ENCODE measurements at regions not wholly inside any gene's neighbourhood (a gene's known extent, or its start where the extent isn't known, plus 50 kb on each side); places are given as distances from the start of the nearest gene placed in this dataset.

DNA sequence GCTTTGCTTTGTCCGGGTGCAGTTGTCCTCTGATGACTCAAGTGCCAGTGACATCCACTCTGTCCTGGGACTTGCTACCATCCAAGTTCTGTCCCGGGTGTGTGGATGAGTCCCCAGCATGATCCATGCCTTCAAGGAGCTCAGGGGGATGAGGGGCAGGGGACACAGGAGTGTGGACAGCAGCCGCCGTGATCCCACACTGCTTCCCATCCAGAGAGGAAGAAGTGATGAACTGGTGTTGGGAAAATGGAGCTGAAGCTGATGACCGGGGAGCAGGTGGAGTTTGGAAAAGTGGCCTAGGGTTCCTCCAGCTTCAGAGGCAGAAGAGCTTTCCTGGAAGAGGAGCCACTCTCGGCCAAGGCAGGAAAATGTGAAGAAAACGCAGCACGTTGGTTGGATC lies 249.6 kb upstream of the TNRC6C start (continued):
- TF ChIP-seq ZBED1 (IDR thresholded peaks at IDR 0.05) (no peak), POLR2G (IDR thresholded peaks at IDR 0.05; ENCODE audit: low read depth, low read length) (no peak)

DNA sequence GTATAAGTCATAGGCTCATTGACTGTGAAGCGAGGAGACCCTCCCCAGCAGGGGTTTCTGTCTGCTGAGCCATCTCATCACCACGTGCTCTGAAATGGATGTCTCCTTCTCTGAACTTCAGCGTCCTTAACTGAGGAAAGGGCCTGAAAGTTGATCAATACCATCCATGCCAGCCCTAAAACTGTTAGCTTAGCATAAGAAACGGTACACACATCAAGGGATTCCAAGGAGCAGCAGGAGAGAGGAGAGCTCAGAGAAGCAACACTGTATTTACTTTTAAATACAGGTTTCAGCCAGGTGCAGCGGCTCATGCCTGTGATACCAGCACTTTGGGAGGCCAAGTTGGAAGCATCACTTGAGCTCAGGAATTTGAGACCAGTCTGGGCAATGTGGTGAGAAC lies 248.9 kb upstream of the TNRC6C start:
- ChIA-PET CTCF (ENCODE audit: low intra/inter-chr PET ratio) (no interaction called here), POLR2A (no interaction called here)
- Histone ChIP-seq H3K27me3 (ENCODE audit: control insufficient read depth in 2 of 2, insufficient read depth in 2 of 2, low read length in 2 of 2) (peaks cover 15 to 36% of the 10 kb centered on the region in 2 experiments; a peak in 3 of 5 replicates), H3K36me3 (ENCODE audit: control insufficient read depth, insufficient read depth, low read length) (no peaks in the 10 kb centered on the region), H3K79me2 (ENCODE audit: control insufficient read depth, insufficient read depth, low read length) (no peaks in the 10 kb centered on the region), H4K20me1 (replicated peaks; ENCODE audit: control insufficient read depth, insufficient read depth, low read length) (0 out of 2 replicates have a peak, but pooled peaks cover 2% of the 10 kb centered on the region), H3K27ac (ENCODE audit: extremely low read depth, low read depth, low read length) (no peak overlapping the region), H3K9me1 (ENCODE audit: control insufficient read depth, insufficient read depth, low read length) (no peaks in the 10 kb centered on the region), H3K4me2 (ENCODE audit: insufficient read depth, low read length) (no peak overlapping the region), H3K9ac (ENCODE audit: insufficient read depth in 1 of 2, low read depth in 2 of 2, low read length in 2 of 2) (no peak overlapping the region), H3K9me3 (replicated peaks; ENCODE audit: control insufficient read depth, insufficient read depth, low read depth, low read length) (peaks cover 2% of the 10 kb centered on the region; the same call in 1 of the 2 replicates), H2AFZ (ENCODE audit: low read depth, low read length) (no peak overlapping the region), H3K4me1 (replicated peaks in 1 of 2; ENCODE audit: control insufficient read depth in 2 of 2, insufficient read depth in 2 of 2, low read length in 2 of 2) (no peaks in the 10 kb centered on the region), H3K4me3 (no peak overlapping the region)
- intact Hi-C loops (cut with micrococcal nuclease) (no loop called here), in situ Hi-C loops (cut with MboI) (no loop called here)
- TF ChIP-seq KHSRP (IDR thresholded peaks at IDR 0.05): no peak
- TF ChIP-seq STAT5B (CRISPR knock-in tag; IDR thresholded peaks at IDR 0.05): no peak
- TF ChIP-seq PML (IDR thresholded peaks at IDR 0.05; ENCODE audit: low read length): no peak
- TF ChIP-seq, protein P1, sequence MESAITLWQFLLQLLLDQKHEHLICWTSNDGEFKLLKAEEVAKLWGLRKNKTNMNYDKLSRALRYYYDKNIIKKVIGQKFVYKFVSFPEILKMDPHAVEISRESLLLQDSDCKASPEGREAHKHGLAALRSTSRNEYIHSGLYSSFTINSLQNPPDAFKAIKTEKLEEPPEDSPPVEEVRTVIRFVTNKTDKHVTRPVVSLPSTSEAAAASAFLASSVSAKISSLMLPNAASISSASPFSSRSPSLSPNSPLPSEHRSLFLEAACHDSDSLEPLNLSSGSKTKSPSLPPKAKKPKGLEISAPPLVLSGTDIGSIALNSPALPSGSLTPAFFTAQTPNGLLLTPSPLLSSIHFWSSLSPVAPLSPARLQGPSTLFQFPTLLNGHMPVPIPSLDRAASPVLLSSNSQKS (CRISPR knock-in tag; IDR thresholded peaks at IDR 0.05): no peak
- TF ChIP-seq, protein P2, sequence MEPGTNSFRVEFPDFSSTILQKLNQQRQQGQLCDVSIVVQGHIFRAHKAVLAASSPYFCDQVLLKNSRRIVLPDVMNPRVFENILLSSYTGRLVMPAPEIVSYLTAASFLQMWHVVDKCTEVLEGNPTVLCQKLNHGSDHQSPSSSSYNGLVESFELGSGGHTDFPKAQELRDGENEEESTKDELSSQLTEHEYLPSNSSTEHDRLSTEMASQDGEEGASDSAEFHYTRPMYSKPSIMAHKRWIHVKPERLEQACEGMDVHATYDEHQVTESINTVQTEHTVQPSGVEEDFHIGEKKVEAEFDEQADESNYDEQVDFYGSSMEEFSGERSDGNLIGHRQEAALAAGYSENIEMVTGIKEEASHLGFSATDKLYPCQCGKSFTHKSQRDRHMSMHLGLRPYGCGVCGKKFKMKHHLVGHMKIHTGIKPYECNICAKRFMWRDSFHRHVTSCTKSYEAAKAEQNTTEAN (CRISPR knock-in tag; IDR thresholded peaks at IDR 0.05): no peak
- no peak for TF ChIP-seq ZC3H4 (CRISPR knock-in tag; IDR thresholded peaks at IDR 0.05; ENCODE audit: borderline replicate concordance)
- DNase-seq (ENCODE audit: extremely low read depth in 1 of 4, low spot score in 3 of 4) (no peak), ATAC-seq (no peak), FAIRE-seq (no peak)
- WGBS (ENCODE audit: insufficient coverage, low coverage, missing lambda C conversion rate): 0% methylated on average over 5 of the region's 5 CpGs
- no TSS peak for BruUV-seq (replicated peaks)
